MCF 10A (cell line): ENCODE measurements at regions not wholly inside any gene's neighbourhood (a gene's known extent, or its start where the extent isn't known, plus 50 kb on each side); places are given as distances from the start of the nearest gene placed in this dataset.
"Not testable (repeated sequence)": the region's sequence is repeated elsewhere in the genome, so short reads cannot be mapped to it uniquely, and the experiment has no call there.

Experiments used
- BruUV-seq: library from RNA; stranded (reverse); fragments of 400-500 nt; replicated peaks from 2 replicates; lab custom pipeline; 2021; lab: Mats Ljungman, UMichigan
- CTCF ChIA-PET: fragments of 300-600 bp; sonication (Branson Sonifier 250); formaldehyde crosslinking; extraction: SDS; loops from one replicate; lab custom pipeline; 2021; ENCODE audit warnings: antibody characterized with exemption, inconsistent platforms; lab: Yijun Ruan, JAX
- POLR2A ChIA-PET: fragments of 300-600, 350-650 bp; sonication (Branson Sonifier 250); formaldehyde crosslinking; extraction: SDS; loops from one replicate; lab custom pipeline; 2020; ENCODE audit warnings: antibody characterized with exemption, inconsistent platforms; lab: Yijun Ruan, JAX
- DNase-seq: peaks from one replicate; pipeline ENCODE4 v3.0.0-alpha.2; 2018; ENCODE audit not compliant: unreplicated experiment
- H3K27ac Mint-ChIP-seq: one replicate; pipeline ENCODE4 v1.8.0; 2022; ENCODE audit warnings: mild to moderate bottlenecking, low read depth, mixed read lengths; ENCODE audit not compliant: unreplicated experiment
- H3K27me3 Mint-ChIP-seq: one replicate; pipeline ENCODE4 v1.8.0; 2022; ENCODE audit warnings: mixed read lengths; ENCODE audit not compliant: insufficient read depth, unreplicated experiment
- H3K36me3 Mint-ChIP-seq: one replicate; pipeline ENCODE4 v1.8.0; 2022; ENCODE audit warnings: mild to moderate bottlenecking, moderate library complexity, mixed read lengths; ENCODE audit not compliant: insufficient read depth, unreplicated experiment
- H3K4me1 Mint-ChIP-seq: one replicate; pipeline ENCODE4 v1.8.0; 2022; ENCODE audit warnings: mixed read lengths; ENCODE audit not compliant: insufficient read depth, unreplicated experiment
- H3K4me3 Mint-ChIP-seq: one replicate; pipeline ENCODE4 v1.8.0; 2022; ENCODE audit warnings: mild to moderate bottlenecking, moderate library complexity, mixed read lengths; ENCODE audit not compliant: unreplicated experiment
- H3K9me3 Mint-ChIP-seq: one replicate; pipeline ENCODE4 v1.8.0; 2022; ENCODE audit warnings: mixed read lengths; ENCODE audit not compliant: unreplicated experiment
- CTCF ChIP-seq: fragments of 200-600 bp; IDR thresholded peaks from one replicate; pipeline ENCODE4 v1.8.0; 2022; ENCODE audit warnings: antibody characterized with exemption, mild to moderate bottlenecking; ENCODE audit not compliant: unreplicated experiment
- intact Hi-C: fragments of 100-400 bp; cut with micrococcal nuclease; formaldehyde crosslinking; loops from 2 replicates; pipeline ENCODE4 v1.14.1; 2022

GRCh38 chr16:27628241-27628942 lies 78.4 kb downstream of the KATNIP start:
- Mint-ChIP-seq H3K4me1 (no peaks in the 10 kb centered on the region), H3K27ac (no peak overlapping the region), H3K36me3 (peaks cover 12% of the 10 kb centered on the region), H3K4me3 (no peak overlapping the region), H3K9me3 (no peaks in the 10 kb centered on the region), H3K27me3 (no peaks in the 10 kb centered on the region)
- POLR2A ChIA-PET: no interaction called here
- TF ChIP-seq CTCF: no peak
- intact Hi-C loops: no loop called here
- BruUV-seq: no TSS peak
- DNase-seq: no peak
- CTCF ChIA-PET: interaction anchor here (0.5 to 1.1 kb wide), 2 partner anchors 12 to 59 kb away, joined by 3 to 4 read pairs; no protein-coding TSS in a partner anchor

GRCh38 chr16:27628943-27629462 lies 79.1 kb downstream of the KATNIP start:
- POLR2A ChIA-PET, H3K27ac Mint-ChIP-seq: not testable (repeated sequence)
- CTCF ChIA-PET: interaction anchor here (0.5 to 1.1 kb wide), 3 partner anchors 11 to 60 kb away, joined by 3 to 4 read pairs (median 3); no protein-coding TSS in a partner anchor

GRCh38 chr16:27632216-27632615 lies 82.3 kb downstream of the KATNIP start:
- DNase-seq: no peak
- Mint-ChIP-seq H3K27me3 (no peaks in the 10 kb centered on the region), H3K4me1 (no peaks in the 10 kb centered on the region), H3K36me3 (peaks cover 22% of the 10 kb centered on the region), H3K9me3 (no peaks in the 10 kb centered on the region), H3K4me3 (no peak overlapping the region), H3K27ac (no peak overlapping the region)
- no peak for TF ChIP-seq CTCF
- CTCF ChIA-PET: interaction anchor here (0.9 to 3.0 kb wide), 4 partner anchors 8 to 438 kb away, joined by 4 to 19 read pairs (median 4); no protein-coding TSS in a partner anchor
- no TSS peak for BruUV-seq
- intact Hi-C loops: no loop called here
- POLR2A ChIA-PET: no interaction called here

More at GRCh38 chr16:27628943-27629462, 79.1 kb downstream of the KATNIP start:
- intact Hi-C loops, H3K4me1 Mint-ChIP-seq, BruUV-seq, DNase-seq, H3K27me3 Mint-ChIP-seq, H3K9me3 Mint-ChIP-seq, H3K4me3 Mint-ChIP-seq: not testable (repeated sequence)
- H3K36me3 Mint-ChIP-seq: peaks cover 15% of the 10 kb centered on the region

GRCh38 chr16:27633221-27633620 lies 83.3 kb downstream of the KATNIP start:
- ChIA-PET CTCF (no interaction called here), POLR2A (no interaction called here)
- DNase-seq: no peak
- H3K36me3 Mint-ChIP-seq: peaks cover 22% of the 10 kb centered on the region
- H3K9me3 Mint-ChIP-seq: no peaks in the 10 kb centered on the region
- intact Hi-C loops: no loop called here
- no TSS peak for BruUV-seq
- H3K4me1 Mint-ChIP-seq: no peaks in the 10 kb centered on the region
- TF ChIP-seq CTCF: no peak
- H3K27ac Mint-ChIP-seq: no peak overlapping the region
- H3K27me3 Mint-ChIP-seq: no peaks in the 10 kb centered on the region
- H3K4me3 Mint-ChIP-seq: no peak overlapping the region
